OCI-LY3 (cell line): ENCODE measurements at regions not wholly inside any gene's neighbourhood (a gene's known extent, or its start where the extent isn't known, plus 50 kb on each side); places are given as distances from the start of the nearest gene placed in this dataset.

Experiments used
- CTCF ChIP-seq: fragments of 200-600, 300-600 bp; sonication (generic); IDR thresholded peaks from 2 replicates; pipeline ENCODE4 v1.5.1; 2014; ENCODE audit warnings: antibody characterized with exemption, low read length, low read depth
- EZH2phosphoT487 ChIP-seq: fragments of 200-600 bp; shearing (Covaris generic); IDR thresholded peaks from 2 replicates; pipeline ENCODE4 v1.6.1; 2018; ENCODE audit warnings: antibody characterized with exemption, mixed run types, low read depth

- TF ChIP-seq EZH2phosphoT487 (peak; percentile 47; the same call in 1 of the 2 replicates), CTCF (no peak)
Observed at GRCh38 chrY:8535704-8536103, 801.6 kb upstream of the TSPY4 start.
